HG02943 (cell line): ENCODE measurements at regions not wholly inside any gene's neighbourhood (a gene's known extent, or its start where the extent isn't known, plus 50 kb on each side); places are given as distances from the start of the nearest gene placed in this dataset.

Experiments
- ATAC-seq: cut with Tn5 transposase; IDR thresholded peaks from one replicate; pipeline ENCODE4 v1.9.1; 2021; ENCODE audit warnings: mild to moderate bottlenecking, low read depth, moderate library complexity; ENCODE audit not compliant: unreplicated experiment

DNA sequence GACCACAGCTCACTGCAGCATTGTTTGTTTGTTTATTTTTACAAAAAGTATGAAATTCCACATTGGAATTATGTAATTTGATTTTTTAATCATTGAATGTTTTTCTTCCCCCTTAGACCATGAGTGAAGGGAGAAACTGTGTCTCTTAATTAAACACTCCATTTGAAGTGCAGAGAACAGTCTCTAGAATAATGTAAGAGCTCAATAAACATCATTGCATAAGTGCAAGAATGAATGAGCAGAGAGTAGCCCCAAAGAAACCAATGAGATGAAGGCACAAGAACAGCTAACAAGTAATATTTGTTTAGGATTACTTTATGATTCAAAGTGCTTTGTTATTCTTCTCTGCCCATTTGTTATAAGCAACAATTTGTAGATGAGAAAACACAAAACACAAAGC is 921.3 kb upstream of the LCORL start:
- no peak for ATAC-seq

DNA sequence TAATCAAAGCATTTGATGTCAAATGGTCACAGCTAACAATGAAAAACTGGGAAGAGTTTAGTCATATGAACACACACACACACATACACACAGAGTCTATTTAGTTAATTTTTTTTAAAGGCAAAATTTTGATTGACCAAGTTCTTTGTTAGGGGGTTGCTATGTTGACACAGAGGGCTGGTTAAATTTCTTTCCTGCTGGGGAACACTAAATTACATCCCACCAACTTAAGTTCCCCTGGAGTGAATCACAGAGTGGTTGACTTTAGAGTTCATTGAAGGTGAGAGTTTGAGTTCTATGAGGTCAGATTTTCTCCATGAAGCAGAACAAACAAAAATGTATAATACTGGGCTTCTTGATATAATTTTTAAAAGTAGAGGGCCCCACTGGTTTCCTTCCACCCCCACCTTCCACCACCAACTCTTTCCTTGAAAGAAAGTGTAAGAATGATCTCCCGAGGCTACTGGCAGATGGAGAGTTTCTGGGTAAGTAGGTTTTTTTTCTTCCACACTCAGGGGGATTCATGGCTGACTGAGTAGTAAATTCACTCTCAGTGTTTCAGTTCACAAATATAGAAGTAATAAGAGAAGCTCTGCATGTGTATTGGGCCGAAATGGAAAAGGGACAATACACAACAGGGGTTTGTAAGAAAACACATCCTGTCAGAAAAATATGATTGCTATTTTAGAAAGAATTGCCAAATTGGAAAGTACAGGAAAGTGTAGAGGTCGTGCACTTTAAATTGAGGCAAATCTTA is 917.0 kb upstream of the LCORL start:
- no peak for ATAC-seq

DNA sequence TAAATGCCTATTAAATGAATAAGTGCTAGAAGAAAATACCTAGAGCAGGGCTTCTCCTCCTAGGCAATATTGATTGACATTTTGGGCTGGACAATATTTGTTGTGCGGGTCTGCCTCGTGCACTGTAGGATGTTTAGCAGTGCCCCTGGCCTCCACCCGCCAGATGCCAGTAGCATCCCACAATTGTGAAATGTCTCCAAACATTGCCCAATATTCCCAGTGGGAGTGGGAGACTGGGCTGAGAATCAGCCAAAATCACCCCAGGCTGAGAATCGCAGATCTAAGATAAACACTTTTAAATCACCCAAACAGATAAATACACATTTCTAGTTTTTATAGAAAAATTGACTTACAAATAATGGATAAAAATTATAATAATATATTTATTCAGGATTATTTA is 916.2 kb upstream of the LCORL start:
- ATAC-seq = no peak

DNA sequence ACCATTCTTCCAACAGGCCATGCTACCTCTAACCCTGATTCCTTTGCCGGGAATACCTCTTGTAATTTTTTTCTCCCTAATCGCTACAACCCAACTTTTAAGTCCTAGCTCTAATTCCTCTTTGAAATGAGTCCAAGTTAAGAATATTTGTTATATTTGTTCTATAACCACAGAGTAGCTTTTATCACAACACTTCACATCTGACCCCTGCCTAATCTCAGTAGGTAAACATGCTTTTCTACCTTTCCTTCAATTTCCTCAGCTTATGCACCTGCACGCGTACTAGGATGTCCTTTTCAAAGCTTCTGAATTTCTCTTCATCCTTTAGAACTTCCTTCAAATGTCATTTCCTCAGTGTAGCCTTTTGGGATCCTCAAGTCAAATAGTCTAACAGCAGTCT is 915.5 kb upstream of the LCORL start:
- ATAC-seq = no peak

DNA sequence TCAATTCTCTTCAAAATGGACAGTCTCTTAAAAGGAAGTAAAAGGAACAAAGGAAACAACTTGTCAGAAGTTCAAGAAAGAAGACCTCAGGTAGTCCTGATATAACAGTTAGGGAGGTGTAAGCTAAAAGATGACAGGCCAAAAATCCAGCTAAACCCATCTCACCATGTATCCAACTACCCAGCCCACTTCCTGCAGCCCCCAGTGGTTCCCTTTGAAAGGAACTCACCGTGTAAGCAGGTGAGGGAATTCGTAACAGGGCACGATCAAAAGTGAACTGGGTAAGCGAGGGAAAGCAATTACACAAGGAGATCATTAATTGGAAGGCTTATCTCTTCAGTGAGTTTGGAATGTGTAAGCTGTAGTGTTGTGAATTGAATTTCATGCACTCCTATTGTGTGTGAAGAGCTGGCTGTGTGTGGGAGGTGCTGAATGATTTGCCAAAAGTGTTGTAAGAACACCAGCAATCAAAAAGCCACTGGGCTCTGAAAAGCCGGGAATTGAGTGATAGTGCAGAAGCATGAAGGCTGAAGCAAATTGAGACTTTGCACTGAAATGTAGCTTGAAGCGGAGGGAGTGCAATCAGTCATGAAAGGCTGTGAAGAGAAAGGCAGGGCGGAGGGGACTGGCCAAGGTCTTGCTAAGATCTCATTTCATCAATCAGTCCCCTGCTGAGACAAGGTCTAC is 914.2 kb upstream of the LCORL start:
- ATAC-seq = no peak

DNA sequence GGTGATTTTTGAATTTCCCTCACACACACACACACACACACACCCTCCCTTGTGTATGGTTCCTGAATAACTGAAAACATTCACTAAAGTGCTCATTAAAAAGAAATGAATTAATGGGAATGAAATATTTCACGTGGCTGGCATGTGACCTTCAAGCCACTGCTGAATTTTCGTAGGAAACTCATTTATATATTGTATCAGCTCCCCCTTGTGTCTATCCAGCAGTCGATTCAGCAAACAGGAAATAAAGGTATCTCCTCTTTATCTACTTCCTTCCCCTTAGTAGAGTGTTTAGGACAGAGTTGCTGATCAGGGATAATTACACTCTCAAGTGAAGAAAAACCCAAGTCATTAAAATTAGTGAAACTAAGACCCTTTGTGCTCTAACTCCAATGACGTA is 912.6 kb upstream of the LCORL start:
- no peak for ATAC-seq

DNA sequence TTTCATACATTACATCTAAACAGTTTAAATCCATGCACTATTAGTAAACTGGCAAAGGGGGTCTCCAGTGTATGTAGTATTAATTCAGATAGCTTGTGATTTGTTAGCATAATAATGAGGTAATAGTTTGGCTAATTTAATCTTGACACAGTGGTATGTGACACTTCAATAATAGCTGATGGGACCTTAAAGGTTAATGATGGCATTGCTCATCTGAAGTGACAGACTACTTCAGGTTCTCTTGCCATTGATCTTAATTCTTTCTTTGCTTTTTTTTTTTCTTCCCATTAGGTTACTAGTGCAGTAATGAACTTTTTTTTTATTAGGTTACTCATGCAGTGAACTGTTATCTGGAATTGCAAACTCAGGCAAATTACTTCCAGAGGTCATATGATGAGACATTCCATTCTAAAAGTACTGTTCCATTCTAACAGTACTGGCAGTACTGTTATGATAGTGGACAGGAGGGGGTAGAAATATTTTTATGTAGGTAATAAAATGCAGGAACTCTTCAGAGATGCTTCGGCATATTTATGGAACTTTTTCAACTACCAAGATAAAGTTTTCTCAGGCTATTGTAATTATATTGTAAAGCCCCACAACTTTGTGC is 911.3 kb upstream of the LCORL start:
- no peak for ATAC-seq

DNA sequence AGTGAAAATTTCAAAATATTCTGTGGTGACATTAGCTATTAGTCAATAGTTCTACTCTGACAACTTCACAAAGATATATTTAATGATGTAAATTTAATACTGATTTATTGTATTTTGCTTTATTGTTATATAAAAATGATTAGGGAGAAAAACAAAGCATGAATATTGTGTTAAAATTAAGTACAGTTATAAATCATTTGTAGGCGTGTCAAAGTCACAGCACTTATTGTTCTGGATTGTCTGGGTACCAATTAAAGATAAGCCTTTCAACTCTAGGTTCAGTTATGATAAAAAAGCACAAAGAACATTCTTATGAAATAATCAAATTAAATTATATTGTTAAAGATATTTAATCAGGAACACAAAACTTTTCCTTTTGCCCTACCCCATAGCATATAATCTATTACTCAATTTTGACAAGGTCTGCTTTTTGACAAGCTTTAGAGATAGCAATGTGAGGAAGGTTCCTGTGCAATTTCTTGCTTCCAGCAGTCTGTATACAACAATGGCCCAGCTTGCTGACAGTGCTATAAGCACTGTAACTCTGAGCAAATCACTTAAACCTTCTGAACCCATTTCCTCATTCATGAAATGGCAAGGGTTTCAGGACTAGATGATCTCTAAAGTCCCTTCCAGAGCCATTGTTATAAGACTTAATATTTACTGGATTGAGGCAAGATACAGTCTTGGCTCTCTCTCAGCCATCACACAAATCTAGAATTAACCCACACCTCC is 910.3 kb upstream of the LCORL start:
- ATAC-seq = no peak

DNA sequence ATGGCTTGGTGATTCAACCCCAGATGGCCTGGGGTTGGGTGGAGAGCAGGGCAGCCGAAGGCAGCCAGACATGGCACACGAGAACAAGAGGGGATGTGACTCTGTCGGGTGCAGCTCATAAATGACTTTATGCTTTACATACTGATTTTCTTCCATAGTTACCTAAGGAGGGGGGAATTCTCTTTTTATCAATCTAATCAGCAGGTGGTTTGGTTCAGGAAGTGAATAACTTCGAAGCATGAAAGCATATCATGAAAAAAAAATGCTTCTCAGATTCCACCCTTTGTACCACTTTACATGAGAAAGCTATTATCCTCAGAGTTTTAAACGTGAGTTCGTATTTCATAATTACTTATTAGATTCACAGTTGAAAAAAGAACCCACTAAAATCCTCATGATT is 908.9 kb upstream of the LCORL start:
- no peak for ATAC-seq

DNA sequence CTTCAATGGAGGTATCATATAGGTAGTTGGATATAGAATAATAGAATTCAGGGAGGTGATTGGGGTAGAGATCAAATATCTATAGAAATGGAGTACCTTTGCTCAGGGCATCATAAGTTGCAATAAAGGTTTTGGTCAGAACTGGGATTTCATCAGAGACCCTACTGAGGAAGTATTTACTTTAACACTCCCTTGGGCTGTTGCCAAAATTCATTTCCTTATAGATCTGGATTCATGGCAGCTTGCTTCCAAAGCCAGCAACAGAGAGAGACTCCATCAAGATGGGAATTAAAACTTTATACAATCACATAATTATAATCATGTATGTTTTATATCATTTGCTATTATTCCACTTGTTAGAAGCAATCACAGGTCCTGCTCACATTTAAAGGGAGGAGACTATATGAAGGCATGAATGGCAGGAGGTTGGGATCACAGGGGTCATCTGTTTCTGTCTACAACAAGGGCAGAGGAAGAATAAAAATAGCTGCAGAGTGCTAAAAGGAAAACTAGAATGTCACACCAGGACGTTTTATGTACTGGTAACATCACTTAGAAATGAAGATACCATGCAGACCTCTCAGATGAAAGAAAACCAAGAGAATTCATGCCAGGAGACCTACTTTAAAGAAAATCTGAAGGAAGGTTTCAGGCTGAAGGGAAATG is 902.1 kb upstream of the LCORL start:
- ATAC-seq = no peak

DNA sequence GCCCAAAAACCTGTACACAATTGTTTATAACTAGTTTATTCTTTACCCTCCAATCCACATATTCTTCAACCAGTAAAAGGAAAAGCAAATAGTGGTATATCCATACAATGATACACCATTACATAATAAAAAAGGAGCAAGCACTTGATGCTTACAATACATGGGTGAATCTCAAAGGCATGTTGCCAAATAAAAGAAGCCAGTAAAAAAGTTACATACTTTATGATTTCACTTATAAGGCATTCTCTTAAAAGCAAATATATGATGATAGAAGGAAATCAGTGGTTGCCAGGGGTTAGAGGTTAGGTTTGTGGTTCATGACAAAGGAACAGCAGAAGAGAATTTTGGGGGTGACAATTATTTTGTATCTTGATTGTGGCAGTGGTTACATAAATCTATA is 896.1 kb upstream of the LCORL start:
- ATAC-seq = no peak

DNA sequence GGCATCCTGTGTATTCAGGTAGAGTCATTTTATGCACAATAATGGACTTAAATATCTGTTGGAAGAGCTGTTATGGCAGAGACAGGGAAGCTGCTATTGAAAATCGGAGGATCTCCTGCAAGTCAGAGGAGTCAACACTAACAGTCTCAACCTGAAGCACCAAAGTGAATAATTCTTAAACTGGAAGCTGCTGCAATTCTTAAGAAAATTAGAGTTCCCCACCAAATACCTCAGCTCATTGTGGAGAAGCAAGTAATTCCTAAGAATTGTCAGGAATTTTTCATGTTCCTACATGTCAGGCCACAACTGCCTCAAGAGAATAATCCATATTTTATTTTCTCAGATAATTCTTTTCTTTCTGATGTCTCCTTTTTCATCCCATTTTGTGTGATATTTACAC is 892.6 kb upstream of the LCORL start:
- no peak for ATAC-seq

DNA sequence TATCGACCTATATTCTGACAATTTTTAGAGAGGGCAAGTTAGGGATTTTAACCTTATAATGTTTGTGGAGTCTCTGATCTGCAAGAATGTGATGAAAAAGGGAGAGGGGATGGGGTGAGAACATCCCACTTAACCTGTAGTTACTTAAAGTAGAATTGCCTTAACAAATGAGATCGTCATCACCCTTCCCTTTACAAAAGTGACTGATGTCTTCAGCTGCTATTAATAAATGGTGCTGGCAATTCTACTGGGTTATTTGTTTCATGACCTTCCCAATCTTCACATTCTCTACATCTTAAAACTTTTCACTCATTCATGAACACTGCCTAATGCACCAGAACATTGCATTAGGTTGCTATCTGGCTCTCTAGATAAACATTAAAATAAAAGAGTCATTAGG is 873.4 kb upstream of the LCORL start:
- ATAC-seq = no peak

DNA sequence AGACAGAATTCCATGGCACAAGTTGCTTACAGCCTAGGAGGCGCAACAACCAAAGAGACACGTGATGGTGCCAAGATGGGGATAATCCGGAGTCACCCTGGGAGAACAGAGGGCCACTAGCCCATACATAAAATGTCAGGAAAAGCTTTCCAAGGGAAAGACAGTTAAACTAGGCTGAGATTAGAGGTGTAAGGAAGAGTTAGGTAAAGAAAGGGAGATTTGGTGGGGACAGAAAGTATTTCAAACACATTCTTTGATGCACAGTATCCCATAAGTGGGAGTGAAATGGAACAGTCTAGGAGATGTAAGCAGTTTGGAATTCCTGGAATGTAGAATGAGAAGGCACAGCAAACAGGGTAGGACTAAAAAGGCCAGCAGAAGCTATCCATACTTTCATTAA is 860.9 kb upstream of the LCORL start:
- no peak for ATAC-seq

DNA sequence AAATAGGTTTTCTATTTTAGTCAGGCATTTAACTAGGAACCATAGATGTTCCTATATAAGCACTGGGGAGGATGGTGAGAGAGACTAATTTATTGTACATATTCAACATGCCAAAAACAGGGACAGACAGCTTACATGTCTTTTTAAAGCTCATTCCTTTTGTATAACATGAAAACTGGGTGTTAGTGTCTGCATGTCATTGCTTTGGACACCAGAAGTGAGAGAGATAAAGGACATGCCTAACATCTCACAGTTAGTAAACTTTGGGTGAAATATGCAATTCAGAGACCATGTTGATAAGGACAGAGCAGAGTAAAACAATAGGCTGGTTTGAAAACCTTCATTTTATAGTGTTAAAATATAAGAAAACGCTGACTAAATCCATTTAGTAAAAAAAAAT is 860.0 kb upstream of the LCORL start:
- ATAC-seq = no peak

DNA sequence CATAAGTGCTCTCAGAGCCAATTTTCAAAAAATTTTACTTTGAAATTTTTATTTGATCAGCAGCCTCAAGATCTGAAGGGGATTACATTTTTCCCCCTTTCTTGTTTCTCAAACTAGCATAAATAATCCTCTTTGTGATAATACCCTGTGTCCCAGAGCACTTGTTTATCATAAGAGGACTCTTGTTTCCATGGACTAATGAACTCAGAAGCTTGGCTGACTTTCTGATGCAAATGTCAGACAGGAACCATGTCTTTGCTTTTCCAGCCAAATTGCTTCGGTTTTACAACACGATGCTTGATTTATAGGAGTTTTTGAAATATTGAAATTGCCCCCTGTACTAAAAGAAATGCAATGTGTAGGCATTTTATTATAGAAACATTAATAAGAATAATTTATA is 859.3 kb upstream of the LCORL start:
- ATAC-seq = no peak

DNA sequence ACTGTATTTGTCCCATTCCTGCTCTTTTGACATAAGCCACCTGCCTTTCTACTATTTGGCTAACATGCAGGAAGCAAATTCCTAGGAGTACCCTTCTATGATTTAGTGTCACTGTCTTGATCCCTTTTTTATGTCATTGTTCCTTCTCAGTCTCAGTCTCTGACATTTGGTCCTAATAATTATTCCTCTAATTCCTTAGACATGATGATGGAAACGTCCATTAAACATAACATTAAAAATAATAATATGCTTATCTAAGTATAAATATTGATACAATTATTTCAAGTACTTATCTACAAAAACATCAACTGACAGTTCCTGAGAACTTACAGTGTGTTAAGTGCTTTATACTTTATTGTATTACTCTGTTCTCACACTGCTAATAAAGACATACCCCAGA is 857.0 kb upstream of the LCORL start:
- no peak for ATAC-seq

DNA sequence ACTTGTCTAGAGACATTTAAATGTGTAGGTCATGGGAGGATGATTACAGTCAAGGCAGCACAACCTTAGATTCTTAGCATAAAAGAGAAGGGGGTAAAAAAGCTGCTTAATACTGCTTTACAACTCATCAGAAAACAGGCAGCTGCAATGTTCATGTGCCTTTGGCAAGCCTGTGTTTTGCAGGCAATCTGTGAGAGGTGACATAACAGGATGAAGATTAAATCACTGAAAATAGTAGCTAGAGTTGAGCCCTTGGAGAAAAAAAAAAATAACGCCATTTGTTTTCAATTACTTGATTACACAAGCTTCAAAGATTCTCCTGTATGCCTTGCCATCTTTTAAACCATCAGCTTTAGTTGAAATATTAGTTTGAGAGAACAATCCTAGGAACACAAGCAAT is 847.6 kb upstream of the LCORL start:
- ATAC-seq = no peak

DNA sequence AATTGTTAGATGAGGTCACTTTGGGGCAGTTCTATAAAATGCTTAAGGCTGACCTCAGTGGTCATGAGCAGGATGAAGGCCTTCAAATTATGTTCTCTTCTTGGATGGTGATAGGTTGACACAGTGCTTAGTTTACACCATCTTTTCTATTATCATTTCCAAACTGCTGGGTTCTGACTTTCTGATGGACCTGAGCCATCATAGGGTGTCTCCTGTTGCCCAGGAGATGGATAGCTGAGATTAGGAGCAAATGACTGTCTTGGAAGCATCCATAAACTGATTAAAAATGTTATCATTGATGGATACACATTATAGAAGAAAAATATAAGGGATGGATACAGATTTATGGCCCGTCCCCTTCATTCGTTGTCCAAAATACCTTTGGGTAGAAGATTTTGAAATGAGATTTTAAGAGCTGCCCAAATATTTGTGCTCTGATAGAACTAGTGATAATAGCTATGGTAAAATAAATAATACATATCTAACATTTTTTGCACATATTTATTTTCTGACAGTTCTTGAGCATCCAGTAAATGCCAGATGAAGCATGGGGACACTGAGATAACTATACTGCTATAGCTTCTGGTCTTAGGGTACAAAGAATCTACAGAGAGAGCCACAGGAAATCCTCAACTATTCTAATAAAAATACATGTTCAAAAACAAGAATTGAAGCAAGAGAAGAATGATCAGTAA is 839.4 kb upstream of the LCORL start:
- ATAC-seq = no peak

DNA sequence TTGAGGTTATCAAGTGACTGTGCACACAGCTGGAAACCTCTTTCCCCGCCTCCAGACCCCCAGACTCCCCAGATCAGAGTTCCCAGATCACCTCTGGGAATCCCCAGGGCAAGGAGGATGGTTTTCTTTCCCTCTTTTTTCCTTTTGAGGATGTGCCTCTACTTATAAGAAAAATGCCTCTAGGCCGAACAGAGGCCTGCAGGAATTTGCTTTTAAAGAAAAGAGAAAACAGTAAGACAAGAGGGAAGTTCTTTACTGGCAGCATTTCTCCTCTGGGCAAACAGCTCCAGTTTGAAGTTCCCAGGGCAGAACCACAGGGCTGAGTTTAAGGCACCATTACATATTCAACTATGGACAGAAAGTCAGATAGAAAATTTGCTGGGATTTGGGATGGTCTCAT is 837.9 kb upstream of the LCORL start:
- ATAC-seq = no peak
